Gastrocnemius medialis (tissue), 4 donors: ENCODE measurements at regions not wholly inside any gene's neighbourhood (a gene's known extent, or its start where the extent isn't known, plus 50 kb on each side); places are given as distances from the start of the nearest gene placed in this dataset.

Source experiments
- ATAC-seq, 2 donors: fragments of 150-250 bp; one replicate each; pipeline ENCODE4 v1.9.1; 2016
- DNase-seq, 2 donors: peaks; one replicate each; pipeline ENCODE4 v3.0.0-alpha.2; 2019
- H3K27ac ChIP-seq, 4 donors: fragments of 200-600 bp; sonication (generic); 1 replicate in 1 of 4; 2 replicates in 3 of 4; pipeline ENCODE4 v1.5.1; 2016 to 2018; ENCODE audit warnings: mild to moderate bottlenecking in 2 of 4, moderate library complexity in 1 of 4
- H3K27me3 ChIP-seq, 3 donors: fragments of 200-600 bp; sonication (generic) in 2 of 3; 1 replicate in 1 of 3; 2 replicates in 2 of 3; pipeline versions ENCODE4 v1.5.1 to v1.6.0; 2016 to 2019; ENCODE audit warnings: mild to moderate bottlenecking in 1 of 3, moderate library complexity in 1 of 3
- H3K36me3 ChIP-seq, 2 donors: fragments of 200-600 bp; sonication (generic) in 1 of 2; one replicate each; pipeline ENCODE4 v1.5.1; 2017 to 2018
- H3K4me1 ChIP-seq, 2 donors: fragments of 200-600 bp; sonication (generic) in 1 of 2; one replicate each; pipeline ENCODE4 v1.5.1; 2016 to 2017; ENCODE audit warnings: mild to moderate bottlenecking in 2 of 2
- H3K4me3 ChIP-seq, 4 donors: fragments of 200-600 bp; sonication (generic) in 3 of 4; 1 replicate in 1 of 4; 2 replicates in 3 of 4; pipeline ENCODE4 v1.5.1; 2016 to 2019; ENCODE audit warnings: mild to moderate bottlenecking in 2 of 4
- H3K9me3 ChIP-seq, 3 donors: fragments of 200-600 bp; sonication (generic) in 2 of 3; 1 replicate in 1 of 3; 2 replicates in 2 of 3; pipeline ENCODE4 v1.5.1; 2016 to 2019
- POLR2A ChIP-seq, 2 donors: fragments of 450-650 bp; IDR thresholded peaks; one replicate each; pipeline ENCODE4 v1.6.1; 2017; ENCODE audit warnings: antibody characterized with exemption in 2 of 2, mild to moderate bottlenecking in 2 of 2, moderate library complexity in 2 of 2
- in situ Hi-C, 4 donors: fragments of 200-750 bp; cut with MboI; loops; one replicate each; pipeline versions ENCODE4 v1.15.0 to v1.8.0; 2017; ENCODE audit warnings: low sequenced_read_pairs in 4 of 4
- intact Hi-C: fragments of 100-400 bp; cut with DNase I; formaldehyde crosslinking; loops from one replicate; pipeline ENCODE4 v1.15.1; 2023; ENCODE audit warnings: low total_unique reads
- TF ChIP-seq, protein P1 (sequence below), 5 experiments: fragments of 450-650 bp in 3 of 5; fragments of 200-600 bp in 2 of 5; sonication (generic) in 2 of 5; IDR thresholded peaks in 4 of 5; conservative IDR thresholded peaks in 1 of 5; 1 replicate in 4 of 5; 2 replicates in 1 of 5; pipeline ENCODE4 v1.5.1; 2016 to 2019; ENCODE audit warnings: antibody characterized with exemption in 5 of 5, mild to moderate bottlenecking in 3 of 5, moderate library complexity in 3 of 5

DNA sequence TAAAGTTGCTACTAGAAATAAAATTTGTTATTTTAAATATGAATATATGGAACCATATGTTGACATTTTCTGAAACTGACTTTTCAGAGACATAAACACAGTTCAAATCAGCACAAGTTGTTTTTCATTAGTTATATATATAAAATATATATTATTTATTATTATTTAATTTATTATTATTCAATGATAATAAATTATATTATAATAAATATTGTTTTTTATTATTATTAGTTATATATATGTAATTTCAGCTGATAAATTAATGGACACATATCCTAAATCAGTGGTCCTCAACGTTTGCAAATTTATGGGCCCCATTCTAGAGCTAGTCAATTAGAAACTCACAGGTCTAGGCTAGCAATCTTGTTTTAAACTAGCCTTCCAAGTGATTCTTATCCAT, 809.3 kb downstream of the C4orf33 start:
- intact Hi-C loops (no loop called here), in situ Hi-C loops (no loop called here)
- TF ChIP-seq, protein P1, sequence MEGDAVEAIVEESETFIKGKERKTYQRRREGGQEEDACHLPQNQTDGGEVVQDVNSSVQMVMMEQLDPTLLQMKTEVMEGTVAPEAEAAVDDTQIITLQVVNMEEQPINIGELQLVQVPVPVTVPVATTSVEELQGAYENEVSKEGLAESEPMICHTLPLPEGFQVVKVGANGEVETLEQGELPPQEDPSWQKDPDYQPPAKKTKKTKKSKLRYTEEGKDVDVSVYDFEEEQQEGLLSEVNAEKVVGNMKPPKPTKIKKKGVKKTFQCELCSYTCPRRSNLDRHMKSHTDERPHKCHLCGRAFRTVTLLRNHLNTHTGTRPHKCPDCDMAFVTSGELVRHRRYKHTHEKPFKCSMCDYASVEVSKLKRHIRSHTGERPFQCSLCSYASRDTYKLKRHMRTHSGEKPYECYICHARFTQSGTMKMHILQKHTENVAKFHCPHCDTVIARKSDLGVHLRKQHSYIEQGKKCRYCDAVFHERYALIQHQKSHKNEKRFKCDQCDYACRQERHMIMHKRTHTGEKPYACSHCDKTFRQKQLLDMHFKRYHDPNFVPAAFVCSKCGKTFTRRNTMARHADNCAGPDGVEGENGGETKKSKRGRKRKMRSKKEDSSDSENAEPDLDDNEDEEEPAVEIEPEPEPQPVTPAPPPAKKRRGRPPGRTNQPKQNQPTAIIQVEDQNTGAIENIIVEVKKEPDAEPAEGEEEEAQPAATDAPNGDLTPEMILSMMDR (IDR thresholded peaks at IDR 0.05 in 4 of 5, conservative IDR thresholded peaks at IDR 0.05 in 1 of 5) = no peak
- TF ChIP-seq POLR2A (IDR thresholded peaks at IDR 0.05) = no peak

DNA sequence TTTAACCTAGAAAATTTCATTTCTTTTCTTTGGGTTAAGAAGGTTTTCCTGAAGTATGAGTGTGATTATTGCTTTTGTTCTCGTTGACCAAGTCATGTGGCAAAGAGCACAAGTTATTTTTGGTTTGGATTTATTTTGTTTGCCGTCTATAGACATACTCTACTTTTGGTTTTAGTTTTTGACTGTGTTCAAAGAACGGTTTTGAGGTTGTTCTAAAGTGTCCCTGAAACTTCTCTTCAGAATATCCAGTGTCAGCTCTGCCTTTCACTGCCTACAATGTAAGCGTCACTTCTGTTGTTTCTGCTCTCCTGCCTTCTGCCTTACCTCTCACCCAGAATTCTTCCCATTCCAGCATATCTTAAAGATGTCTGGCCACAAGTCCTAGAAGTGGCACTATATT, 812.2 kb downstream of the C4orf33 start:
- ATAC-seq (no peak), DNase-seq (no peak)
- H3K27me3 ChIP-seq = no peaks in the 10 kb centered on the region
- H3K36me3 ChIP-seq = no peaks in the 10 kb centered on the region
- H3K4me3 ChIP-seq = no peak overlapping the region
- TF ChIP-seq, protein P1 (IDR thresholded peaks at IDR 0.05 in 4 of 5, conservative IDR thresholded peaks at IDR 0.05 in 1 of 5) = no peak
- TF ChIP-seq POLR2A (IDR thresholded peaks at IDR 0.05) = no peak
- no peaks in the 10 kb centered on the region for H3K9me3 ChIP-seq
- intact Hi-C loops (no loop called here), in situ Hi-C loops (no loop called here)
- no peak overlapping the region for H3K27ac ChIP-seq
- H3K4me1 ChIP-seq = no peaks in the 10 kb centered on the region

More for the DNA sequence above, 809.3 kb downstream of the C4orf33 start:
- H3K27ac ChIP-seq = no peak overlapping the region
- DNase-seq (no peak), ATAC-seq (no peak)
- no peak overlapping the region for H3K4me3 ChIP-seq
- no peaks in the 10 kb centered on the region for H3K36me3 ChIP-seq
- no peaks in the 10 kb centered on the region for H3K27me3 ChIP-seq
- no peaks in the 10 kb centered on the region for H3K4me1 ChIP-seq
- H3K9me3 ChIP-seq = no peaks in the 10 kb centered on the region

DNA sequence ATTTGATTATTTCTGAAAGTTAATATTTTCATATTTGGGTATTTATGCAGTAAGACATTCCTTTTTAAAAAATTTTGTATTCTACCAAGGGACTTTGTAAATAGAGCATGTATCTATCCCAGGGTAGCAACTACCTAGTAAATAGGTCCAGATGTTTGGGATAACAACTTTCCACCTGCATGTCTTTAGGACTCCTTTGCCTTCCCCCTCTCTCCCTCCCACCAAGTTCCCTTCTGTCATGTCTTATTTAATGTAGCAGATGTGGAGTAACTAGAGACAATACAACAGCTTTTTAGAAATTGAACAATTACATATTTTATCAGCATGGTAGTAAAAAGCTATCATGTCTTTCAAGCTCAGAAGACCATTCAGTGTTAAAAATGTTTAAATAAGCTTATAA, 821.0 kb downstream of the C4orf33 start:
- H3K27me3 ChIP-seq = no peaks in the 10 kb centered on the region
- intact Hi-C loops (no loop called here), in situ Hi-C loops (no loop called here)
- ATAC-seq = no peak
- no peak for DNase-seq
- no peaks in the 10 kb centered on the region for H3K9me3 ChIP-seq
- H3K36me3 ChIP-seq = no peaks in the 10 kb centered on the region
- H3K4me3 ChIP-seq = no peak overlapping the region
- H3K4me1 ChIP-seq = no peaks in the 10 kb centered on the region
- TF ChIP-seq POLR2A (IDR thresholded peaks at IDR 0.05) = no peak
- TF ChIP-seq, protein P1 (IDR thresholded peaks at IDR 0.05 in 4 of 5, conservative IDR thresholded peaks at IDR 0.05 in 1 of 5) = no peak
- H3K27ac ChIP-seq = no peak overlapping the region

DNA sequence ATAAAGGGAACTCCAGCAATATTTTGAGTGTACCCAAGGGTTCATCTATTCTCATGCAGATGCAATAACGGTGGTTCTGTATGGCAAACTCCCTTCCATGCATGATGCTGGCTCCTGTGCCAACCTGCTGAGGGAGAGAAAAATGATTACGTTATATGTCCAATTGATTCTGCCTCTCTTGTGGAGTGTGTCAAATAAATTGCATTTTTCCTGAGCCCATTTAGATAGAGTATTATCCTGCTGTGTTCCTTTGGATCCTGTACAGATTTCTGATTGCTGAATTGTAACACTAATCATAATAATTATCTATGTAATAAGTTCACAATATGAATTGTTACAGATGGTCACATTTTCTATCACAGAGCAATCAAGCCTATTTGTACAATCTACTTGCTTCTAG, 821.7 kb downstream of the C4orf33 start:
- DNase-seq = no peak
- no peak for ATAC-seq
- in situ Hi-C loops (no loop called here), intact Hi-C loops (no loop called here)
- H3K9me3 ChIP-seq = no peaks in the 10 kb centered on the region
- TF ChIP-seq POLR2A (IDR thresholded peaks at IDR 0.05) = no peak
- TF ChIP-seq, protein P1 (IDR thresholded peaks at IDR 0.05 in 4 of 5, conservative IDR thresholded peaks at IDR 0.05 in 1 of 5) = no peak
- no peaks in the 10 kb centered on the region for H3K27me3 ChIP-seq
- no peak overlapping the region for H3K27ac ChIP-seq
- H3K4me3 ChIP-seq = no peak overlapping the region
- no peaks in the 10 kb centered on the region for H3K36me3 ChIP-seq
- no peaks in the 10 kb centered on the region for H3K4me1 ChIP-seq

DNA sequence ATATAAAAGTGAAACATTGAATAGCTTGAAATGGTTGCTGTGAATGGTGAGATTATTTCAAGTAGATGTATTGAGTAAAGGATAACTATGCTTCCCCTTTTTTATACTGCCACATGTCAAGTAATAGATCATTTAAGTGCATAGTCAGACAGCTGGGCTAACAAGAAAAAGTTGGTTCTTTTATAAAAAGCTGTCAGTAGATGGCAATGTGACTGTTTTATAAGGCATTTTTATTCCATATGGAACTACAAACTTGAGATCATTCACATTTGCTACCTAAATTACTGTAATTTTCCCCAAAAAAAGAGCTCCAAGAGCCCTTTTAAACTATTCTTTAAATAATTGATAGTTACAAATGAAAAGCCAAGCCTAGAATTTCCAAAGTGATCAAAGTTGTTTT, 831.0 kb downstream of the C4orf33 start:
- no peaks in the 10 kb centered on the region for H3K27me3 ChIP-seq
- no peak overlapping the region for H3K27ac ChIP-seq
- no peaks in the 10 kb centered on the region for H3K36me3 ChIP-seq
- ATAC-seq (no peak), DNase-seq (no peak)
- TF ChIP-seq, protein P1 (IDR thresholded peaks at IDR 0.05 in 4 of 5, conservative IDR thresholded peaks at IDR 0.05 in 1 of 5) = no peak
- no peak for TF ChIP-seq POLR2A (IDR thresholded peaks at IDR 0.05)
- no peaks in the 10 kb centered on the region for H3K9me3 ChIP-seq
- intact Hi-C loops = no loop called here
- no peaks in the 10 kb centered on the region for H3K4me1 ChIP-seq
- no peak overlapping the region for H3K4me3 ChIP-seq
- in situ Hi-C loops = no loop called here
